Brain microvascular endothelial cell (primary cell): ENCODE measurements at regions not wholly inside any gene's neighbourhood (a gene's known extent, or its start where the extent isn't known, plus 50 kb on each side); places are given as distances from the start of the nearest gene placed in this dataset.
"Not testable (repeated sequence)": the region's sequence is repeated elsewhere in the genome, so short reads cannot be mapped to it uniquely, and the experiment has no call there.

Experiments
- DNase-seq: peaks from one replicate; pipeline ENCODE4 v3.0.0-alpha.2; 2020
- H3K27ac ChIP-seq: fragments of 250-450 bp; sonication (Bioruptor Pico); 2 replicates; pipeline ENCODE4 v1.5.1; 2020; ENCODE audit warnings: mild to moderate bottlenecking, moderate library complexity
- H3K27me3 ChIP-seq: fragments of 250-450 bp; sonication (Bioruptor Pico); replicated peaks from 2 replicates; pipeline ENCODE4 v1.5.1; 2020; ENCODE audit warnings: mild to moderate bottlenecking
- H3K36me3 ChIP-seq: fragments of 250-450 bp; sonication (Bioruptor Pico); replicated peaks from 2 replicates; pipeline ENCODE4 v1.5.1; 2020; ENCODE audit warnings: mild to moderate bottlenecking
- H3K4me3 ChIP-seq: 2 replicates; pipeline ENCODE4 v1.5.1; 2011; ENCODE audit warnings: low read depth, mild to moderate bottlenecking, control low read depth, low read length, moderate library complexity
- CTCF ChIP-seq: IDR thresholded peaks from 2 replicates; pipeline ENCODE4 v1.5.1; 2011; ENCODE audit warnings: low read depth, mild to moderate bottlenecking, moderate library complexity, low read length, control low read depth, inconsistent platforms; ENCODE audit errors: missing control alignments
- in situ Hi-C: cut with HindIII; loops from 2 replicates; pipeline ENCODE4 v1.10.0; 2017; ENCODE audit warnings: low sequenced_read_pairs, low pct_ligation_motif_present

GRCh38 chr10:33861833-33862232 lies 527.4 kb upstream of the NRP1 start:
- in situ Hi-C loops = no loop called here
- H3K36me3 ChIP-seq = no peaks in the 10 kb centered on the region
- H3K4me3 ChIP-seq = no peak overlapping the region
- DNase-seq = no peak
- TF ChIP-seq CTCF = no peak
- H3K27me3 ChIP-seq = no peaks in the 10 kb centered on the region
- no peak overlapping the region for H3K27ac ChIP-seq

GRCh38 chr10:33861016-33861704 lies 526.7 kb upstream of the NRP1 start:
- H3K4me3 ChIP-seq = no peak overlapping the region
- DNase-seq = no peak
- TF ChIP-seq CTCF = no peak
- H3K27me3 ChIP-seq = no peaks in the 10 kb centered on the region
- H3K36me3 ChIP-seq = no peaks in the 10 kb centered on the region
- no peak overlapping the region for H3K27ac ChIP-seq
- in situ Hi-C loops = no loop called here

- no peak for TF ChIP-seq CTCF
- DNase-seq = no peak
- Histone ChIP-seq H3K27ac (no peak overlapping the region), H3K27me3 (no peaks in the 10 kb centered on the region), H3K4me3 (no peak overlapping the region), H3K36me3 (no peaks in the 10 kb centered on the region)
- in situ Hi-C loops = no loop called here
These were observed 526.1 kb upstream of the NRP1 start for GRCh38 chr10:33860552-33860951.

GRCh38 chr10:33859319-33860022 lies 525.0 kb upstream of the NRP1 start:
- no peak for TF ChIP-seq CTCF
- in situ Hi-C loops = no loop called here
- no peak overlapping the region for H3K4me3 ChIP-seq
- H3K27me3 ChIP-seq = no peaks in the 10 kb centered on the region
- no peak for DNase-seq
- H3K36me3 ChIP-seq = no peaks in the 10 kb centered on the region
- no peak overlapping the region for H3K27ac ChIP-seq

- in situ Hi-C loops = no loop called here
- Histone ChIP-seq H3K4me3 (no peak overlapping the region), H3K27ac (no peak overlapping the region), H3K27me3 (no peaks in the 10 kb centered on the region), H3K36me3 (no peaks in the 10 kb centered on the region)
- DNase-seq = no peak
- TF ChIP-seq CTCF = no peak
These were observed 523.9 kb upstream of the NRP1 start for GRCh38 chr10:33858326-33858725.

- in situ Hi-C loops, H3K27me3 ChIP-seq, H3K36me3 ChIP-seq: not testable (repeated sequence)
These were observed 518.8 kb upstream of the NRP1 start for GRCh38 chr10:33853221-33853620.

More at GRCh38 chr10:33853221-33853620, 518.8 kb upstream of the NRP1 start:
- not testable (repeated sequence) for DNase-seq, H3K4me3 ChIP-seq, H3K27ac ChIP-seq
